ENCODE measurements at regions not wholly inside any gene's neighbourhood (a gene's known extent, or its start where the extent isn't known, plus 50 kb on each side); places are given as distances from the start of the nearest gene placed in this dataset.

GRCh38 chr10:78663721-78664120 is 405.0 kb upstream of the ZMIZ1 start:
- WGBS (ENCODE audit: insufficient coverage): 75% methylated on average over 1 of the region's 4 CpGs
- Histone ChIP-seq H3K4me1 (ENCODE audit: control insufficient read depth in 2 of 2, insufficient read depth in 2 of 2, low read length in 2 of 2) (peaks cover 0 to 4% of the 10 kb centered on the region in 2 donors), H3K4me3 (ENCODE audit: control extremely low read depth in 1 of 5, extremely low read depth in 1 of 5, insufficient read depth in 1 of 5, low read depth in 2 of 5, low read length in 4 of 5) (no peak overlapping the region), H3K27me3 (replicated peaks in 1 of 4; ENCODE audit: control extremely low read depth in 1 of 4, control insufficient read depth in 3 of 4, insufficient read depth in 4 of 4, low read length in 3 of 4) (peaks cover 0 to 16% (median 11%) of the 10 kb centered on the region in 4 experiments), H3K27ac (ENCODE audit: low read length in 2 of 2) (no peak overlapping the region), H4K20me1 (ENCODE audit: control insufficient read depth, insufficient read depth, low read length, poor library complexity, severe bottlenecking) (no peaks in the 10 kb centered on the region), H3K36me3 (replicated peaks in 1 of 2; ENCODE audit: control extremely low read depth in 1 of 2, control insufficient read depth in 1 of 2, extremely low read depth in 1 of 2, insufficient read depth in 2 of 2, low read length in 1 of 2) (no peaks in the 10 kb centered on the region), H3K4me2 (replicated peaks; ENCODE audit: low read depth, low read length, poor library complexity, severe bottlenecking) (no peak overlapping the region), H3K79me2 (ENCODE audit: control insufficient read depth, insufficient read depth, low read length) (no peaks in the 10 kb centered on the region), H2AFZ (ENCODE audit: insufficient read depth, low read depth, low read length, poor library complexity, severe bottlenecking) (no peak overlapping the region), H3K9me3 (ENCODE audit: control extremely low read depth in 1 of 3, control insufficient read depth in 2 of 3, insufficient read depth in 1 of 3, low read length in 2 of 3) (peaks cover 0 to 14% (median 6%) of the 10 kb centered on the region in 3 donors), H3K9ac (ENCODE audit: low read length) (no peak overlapping the region)
- Mint-ChIP-seq H3K27me3 (peaks cover 39% of the 10 kb centered on the region), H3K4me1 (peaks cover 5% of the 10 kb centered on the region), H3K4me3 (no peak overlapping the region), H3K27ac (no peak overlapping the region), H3K9me3 (ENCODE audit: insufficient read depth) (peaks cover 6% of the 10 kb centered on the region)
- no peak for TF ChIP-seq EZH2 (IDR thresholded peaks at IDR 0.05; ENCODE audit: borderline replicate concordance, insufficient read depth, low read depth, low read length, poor library complexity, severe bottlenecking)
- TF ChIP-seq CTCF (IDR thresholded peaks at IDR 0.05): no peak
- intact Hi-C loops (cut with micrococcal nuclease): no loop called here
- POLR2A ChIA-PET: no interaction called here
- DNase-seq: no peak
- CTCF ChIA-PET: no interaction called here
- ATAC-seq (ENCODE audit: low read depth): no peak

GRCh38 chr10:78664929-78665553 is 403.7 kb upstream of the ZMIZ1 start:
- no peak overlapping the region for H3K27ac Mint-ChIP-seq
- ATAC-seq (ENCODE audit: low read depth) (no peak), DNase-seq (no peak)
- peaks cover 0 to 16% (median 11%) of the 10 kb centered on the region in 4 experiments for H3K27me3 ChIP-seq (replicated peaks in 1 of 4; ENCODE audit: control extremely low read depth in 1 of 4, control insufficient read depth in 3 of 4, insufficient read depth in 4 of 4, low read length in 3 of 4)
- H3K79me2 ChIP-seq (ENCODE audit: control insufficient read depth, insufficient read depth, low read length): no peaks in the 10 kb centered on the region
- H3K4me3 Mint-ChIP-seq: no peak overlapping the region
- no peak overlapping the region for H2AFZ ChIP-seq (ENCODE audit: insufficient read depth, low read depth, low read length, poor library complexity, severe bottlenecking)
- no peaks in the 10 kb centered on the region for H3K36me3 ChIP-seq (replicated peaks in 1 of 2; ENCODE audit: control extremely low read depth in 1 of 2, control insufficient read depth in 1 of 2, extremely low read depth in 1 of 2, insufficient read depth in 2 of 2, low read length in 1 of 2)
- H3K4me2 ChIP-seq (replicated peaks; ENCODE audit: low read depth, low read length, poor library complexity, severe bottlenecking): no peak overlapping the region
- TF ChIP-seq EZH2 (IDR thresholded peaks at IDR 0.05; ENCODE audit: borderline replicate concordance, insufficient read depth, low read depth, low read length, poor library complexity, severe bottlenecking) (no peak), CTCF (IDR thresholded peaks at IDR 0.05) (peak; percentile 21)
- POLR2A ChIA-PET: no interaction called here
- H4K20me1 ChIP-seq (ENCODE audit: control insufficient read depth, insufficient read depth, low read length, poor library complexity, severe bottlenecking): no peaks in the 10 kb centered on the region
- H3K4me3 ChIP-seq (ENCODE audit: control extremely low read depth in 1 of 5, extremely low read depth in 1 of 5, insufficient read depth in 1 of 5, low read depth in 2 of 5, low read length in 4 of 5): no peak overlapping the region
- peaks cover 43% of the 10 kb centered on the region for H3K27me3 Mint-ChIP-seq
- no peaks in the 10 kb centered on the region for H3K4me1 ChIP-seq (ENCODE audit: control insufficient read depth in 2 of 2, insufficient read depth in 2 of 2, low read length in 2 of 2)
- WGBS (ENCODE audit: insufficient coverage): 90% methylated on average over 2 of the region's 4 CpGs
- peaks cover 0 to 14% (median 6%) of the 10 kb centered on the region in 3 donors for H3K9me3 ChIP-seq (ENCODE audit: control extremely low read depth in 1 of 3, control insufficient read depth in 2 of 3, insufficient read depth in 1 of 3, low read length in 2 of 3)
- H3K4me1 Mint-ChIP-seq: no peaks in the 10 kb centered on the region
- H3K9ac ChIP-seq (ENCODE audit: low read length): no peak overlapping the region
- CTCF ChIA-PET: interaction anchor here (1.8 to 2.1 kb wide), 2 partner anchors 530 to 617 kb away, joined by 4 to 7 read pairs; no protein-coding TSS in a partner anchor
- no peak overlapping the region for H3K27ac ChIP-seq (ENCODE audit: low read length in 2 of 2)
- H3K9me3 Mint-ChIP-seq (ENCODE audit: insufficient read depth): peaks cover 6% of the 10 kb centered on the region
- intact Hi-C loops (cut with micrococcal nuclease): no loop called here
